PC-9 (cell line): ENCODE measurements at regions not wholly inside any gene's neighbourhood (a gene's known extent, or its start where the extent isn't known, plus 50 kb on each side); places are given as distances from the start of the nearest gene placed in this dataset.

Source experiments
- CTCF ChIP-seq: fragments of 200-600 bp; sonication (generic); conservative IDR thresholded peaks from 2 replicates; pipeline ENCODE4 v1.6.1; 2017; ENCODE audit warnings: mixed run types, antibody characterized with exemption, mild to moderate bottlenecking, moderate library complexity
- EZH2 ChIP-seq: fragments of 200-600 bp; sonication (generic); IDR thresholded peaks from 2 replicates; pipeline ENCODE4 v1.8.0; 2017; ENCODE audit warnings: antibody characterized with exemption, low read depth

DNA sequence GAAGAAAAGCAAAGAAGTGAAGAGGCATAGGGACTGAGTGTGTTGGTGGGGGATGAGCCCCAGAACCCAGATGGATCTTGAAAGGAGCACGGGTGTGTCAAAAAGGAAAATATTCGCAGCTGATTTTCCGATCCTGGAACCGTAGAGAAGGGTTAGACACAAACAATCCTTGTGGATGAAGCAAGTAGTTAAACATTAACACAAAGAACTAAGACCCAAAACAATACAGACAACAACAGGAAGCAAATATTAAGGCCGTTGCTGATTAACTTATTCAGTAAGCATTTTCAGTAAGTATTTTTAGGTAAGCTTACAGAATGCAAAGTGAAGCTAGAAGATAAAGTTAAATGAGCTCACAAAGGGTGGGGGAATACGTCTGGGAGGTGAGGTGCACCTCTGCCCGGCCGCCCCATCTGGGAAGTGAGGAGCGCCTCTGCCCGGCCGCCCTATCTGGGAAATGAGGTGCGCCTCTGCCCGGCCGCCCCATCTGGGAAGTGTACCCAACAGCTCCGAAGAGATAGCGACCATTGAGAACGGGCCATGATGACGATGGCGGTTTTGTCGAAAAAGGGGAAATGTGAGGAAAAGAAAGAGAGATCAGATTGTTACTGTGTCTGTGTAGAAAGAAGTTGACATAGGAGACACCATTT is 62.8 kb upstream of the PRB2 start:
- TF ChIP-seq EZH2 (no peak), CTCF (no peak)
